HCT116 (cell line): ENCODE measurements at regions not wholly inside any gene's neighbourhood (a gene's known extent, or its start where the extent isn't known, plus 50 kb on each side); places are given as distances from the start of the nearest gene placed in this dataset.

Experiments
- ATAC-seq: fragments of 200-7000 bp; cut with Tn5 transposase; 2 replicates; pipeline ENCODE4 v1.9.1; 2020; ENCODE audit warnings: mild to moderate bottlenecking, moderate library complexity
- BruUV-seq: library from RNA; stranded (reverse); fragments of 400-500 nt; replicated peaks from 2 replicates; lab custom pipeline; 2021; lab: Mats Ljungman, UMichigan
- CTCF ChIA-PET: fragments of 300-600 bp; sonication (Branson Sonifier 250); formaldehyde crosslinking; loops from one replicate; lab custom pipeline; 2021; ENCODE audit warnings: antibody characterized with exemption; lab: Charles Lee
- POLR2A ChIA-PET: fragments of 300-600, 350-600 bp; sonication (Branson Sonifier 250); formaldehyde crosslinking; loops from one replicate; lab custom pipeline; 2021; ENCODE audit warnings: antibody characterized with exemption; lab: Charles Lee
- RAD21 ChIA-PET, 2 experiments: fragments of 300-600 bp; sonication (Branson Sonifier 250); formaldehyde crosslinking; loops; one replicate each; lab custom pipeline; 2023; ENCODE audit warnings: low total read pairs in 2 of 2; ENCODE audit not compliant: uncharacterized antibody in 2 of 2, unreplicated experiment in 2 of 2, low non-redundant PET in 1 of 2; lab: Charles Lee
- DNase-seq: peaks from one replicate; pipeline ENCODE4 v3.0.0-alpha.2; 2010; ENCODE audit warnings: low read depth, low spot score
- H2AFZ ChIP-seq: fragments of 200-600 bp; shearing (Covaris generic), sonication (generic); 2 replicates; pipeline ENCODE4 v1.6.1; 2017; ENCODE audit warnings: low read depth, mixed run types, mixed read lengths, antibody characterized with exemption, low read length; ENCODE audit not compliant: poor library complexity, severe bottlenecking
- H3K27ac ChIP-seq: 2 replicates; pipeline ENCODE4 v1.5.1; 2012; ENCODE audit warnings: low read depth, low read length
- H3K27me3 ChIP-seq: fragments of 200-600 bp; sonication (generic); 2 replicates; pipeline ENCODE4 v1.6.1; 2016; ENCODE audit warnings: mixed run types, low read length, mixed read lengths; ENCODE audit not compliant: insufficient read depth
- H3K36me3 ChIP-seq, 2 experiments: fragments of 200-500 bp in 1 of 2; fragments of 200-600 bp in 1 of 2; sonication (Bioruptor generic) in 1 of 2; sonication (generic) in 1 of 2; 2 replicates each; pipeline versions ENCODE4 v1.5.1 to v1.6.1; 2014 to 2016; ENCODE audit warnings: low read length in 2 of 2, inconsistent platforms in 1 of 2, mixed read lengths in 1 of 2, mixed run types in 1 of 2; ENCODE audit not compliant: insufficient read depth in 2 of 2, control insufficient read depth in 1 of 2
- H3K4me1 ChIP-seq, 2 experiments: fragments of 200-600 bp in 1 of 2; sonication (generic) in 1 of 2; 2 replicates each; pipeline versions ENCODE4 v1.5.1 to v1.6.1; 2012 to 2017; ENCODE audit warnings: low read length in 2 of 2, inconsistent platforms in 1 of 2, mild to moderate bottlenecking in 1 of 2, mixed read lengths in 1 of 2, mixed run types in 1 of 2, moderate library complexity in 1 of 2; ENCODE audit not compliant: insufficient read depth in 2 of 2, control insufficient read depth in 1 of 2
- H3K4me2 ChIP-seq: fragments of 200-600 bp; sonication (generic); 2 replicates; pipeline ENCODE4 v1.6.1; 2017; ENCODE audit warnings: mixed run types, low read length, mixed read lengths
- H3K4me3 ChIP-seq, 2 experiments: fragments of 200-600 bp in 1 of 2; sonication (generic) in 1 of 2; replicated peaks in 1 of 2; 2 replicates each; pipeline ENCODE4 v1.5.1; 2011 to 2016; ENCODE audit warnings: low read length in 2 of 2, control low read depth in 1 of 2, low read depth in 1 of 2, mild to moderate bottlenecking in 1 of 2, mixed read lengths in 1 of 2, mixed run types in 1 of 2
- H3K79me2 ChIP-seq: fragments of 200-600 bp; sonication (generic); 2 replicates; pipeline ENCODE4 v1.6.1; 2017; ENCODE audit warnings: mild to moderate bottlenecking, mixed run types, low read length, moderate library complexity, mixed read lengths; ENCODE audit not compliant: insufficient read depth
- H3K9ac ChIP-seq: fragments of 200-600 bp; sonication (generic); 2 replicates; pipeline ENCODE4 v1.6.1; 2016; ENCODE audit warnings: low read length, mixed read lengths
- H3K9me2 ChIP-seq: fragments of 200-600 bp; sonication (generic), shearing (Covaris generic); 2 replicates; pipeline ENCODE4 v1.6.1; 2017; ENCODE audit warnings: mixed run types, mild to moderate bottlenecking, moderate library complexity; ENCODE audit not compliant: insufficient read depth
- H3K9me3 ChIP-seq, 2 experiments: fragments of 200-500 bp in 1 of 2; fragments of 200-600 bp in 1 of 2; sonication (Bioruptor generic) in 1 of 2; sonication (generic) in 1 of 2; 2 replicates each; pipeline ENCODE4 v1.6.1; 2014 to 2017; ENCODE audit warnings: low read length in 2 of 2, mixed read lengths in 2 of 2, inconsistent platforms in 1 of 2, low read depth in 1 of 2, mild to moderate bottlenecking in 1 of 2, mixed run types in 1 of 2, moderate library complexity in 1 of 2; ENCODE audit not compliant: control insufficient read depth in 1 of 2, insufficient read depth in 1 of 2
- H4K20me1 ChIP-seq: fragments of 200-600 bp; sonication (generic), shearing (Covaris generic); 2 replicates; pipeline ENCODE4 v1.6.1; 2017; ENCODE audit warnings: mixed run types, mild to moderate bottlenecking, moderate library complexity; ENCODE audit not compliant: insufficient read depth
- CBX3 ChIP-seq: IDR thresholded peaks from 2 replicates; pipeline ENCODE4 v1.6.1; 2012; ENCODE audit warnings: low read depth
- CEBPB ChIP-seq: IDR thresholded peaks from 2 replicates; pipeline ENCODE4 v1.6.1; 2012; ENCODE audit warnings: low read depth
- EGR1 ChIP-seq: IDR thresholded peaks from 2 replicates; pipeline ENCODE4 v1.6.1; 2012; ENCODE audit warnings: low read depth
- EZH2phosphoT487 ChIP-seq: fragments of 200-600 bp; IDR thresholded peaks from 2 replicates; pipeline ENCODE4 v1.6.1; 2018; ENCODE audit warnings: antibody characterized with exemption, borderline replicate concordance
- FOSL1 ChIP-seq: IDR thresholded peaks from 2 replicates; pipeline ENCODE4 v1.6.1; 2012; ENCODE audit warnings: low read depth
- MAX ChIP-seq: IDR thresholded peaks from 2 replicates; pipeline ENCODE4 v1.6.1; 2012
- POLR2A ChIP-seq: IDR thresholded peaks from 2 replicates; pipeline ENCODE4 v1.7.0; 2011; ENCODE audit warnings: borderline replicate concordance; ENCODE audit not compliant: insufficient read depth, insufficient read length; ENCODE audit errors: extremely low read depth
- POLR2AphosphoS5 ChIP-seq: IDR thresholded peaks from 2 replicates; pipeline ENCODE4 v1.6.1; 2011; ENCODE audit warnings: mild to moderate bottlenecking, low read depth, low read length, moderate library complexity
- YY1 ChIP-seq: IDR thresholded peaks from 2 replicates; pipeline ENCODE4 v1.6.1; 2011; ENCODE audit warnings: low read length, low read depth, moderate library complexity, mild to moderate bottlenecking; ENCODE audit not compliant: insufficient replicate concordance; ENCODE audit errors: extremely low read depth
- ZFX ChIP-seq: fragments of 450-650 bp; IDR thresholded peaks from 2 replicates; pipeline ENCODE4 v1.6.1; 2017
- ZNF274 ChIP-seq: fragments of 200-500 bp; sonication (Bioruptor generic); IDR thresholded peaks from 2 replicates; pipeline ENCODE4 v1.6.1; 2014; ENCODE audit warnings: mild to moderate bottlenecking, low read depth, low read length, inconsistent platforms
- intact Hi-C: fragments of 100-400 bp; cut with micrococcal nuclease; formaldehyde crosslinking; loops from 2 replicates; pipeline ENCODE4 v1.10.0; 2022
- TF ChIP-seq, protein P1 (sequence below): IDR thresholded peaks from 2 replicates; pipeline ENCODE4 v1.6.1; 2011; ENCODE audit warnings: mild to moderate bottlenecking, low read length, moderate library complexity; ENCODE audit not compliant: insufficient replicate concordance; ENCODE audit errors: extremely low read depth
- TF ChIP-seq, protein P2 (sequence below): IDR thresholded peaks from 2 replicates; pipeline ENCODE4 v1.6.1; 2012; ENCODE audit warnings: low read depth
- TF ChIP-seq, protein P3 (sequence below), 3 experiments: fragments of 200-600 bp in 1 of 3; sonication (generic) in 1 of 3; IDR thresholded peaks in 2 of 3; conservative IDR thresholded peaks in 1 of 3; 2 replicates each; pipeline ENCODE4 v1.5.1; 2012 to 2017; ENCODE audit warnings: low read depth in 2 of 3, low read length in 2 of 3, antibody characterized with exemption in 1 of 3, borderline replicate concordance in 1 of 3, control low read depth in 1 of 3, mild to moderate bottlenecking in 1 of 3, mixed read lengths in 1 of 3, mixed run types in 1 of 3, moderate library complexity in 1 of 3; ENCODE audit not compliant: insufficient read depth in 1 of 3

- Histone ChIP-seq H3K27ac (no peak overlapping the region), H3K36me3 (no peaks in the 10 kb centered on the region), H3K9ac (no peak overlapping the region), H4K20me1 (no peaks in the 10 kb centered on the region), H3K79me2 (no peaks in the 10 kb centered on the region), H3K4me3 (no peak overlapping the region), H3K4me2 (no peak overlapping the region), H3K9me2 (no peaks in the 10 kb centered on the region), H3K4me1 (no peaks in the 10 kb centered on the region), H3K9me3 (no peaks in the 10 kb centered on the region), H3K27me3 (no peaks in the 10 kb centered on the region), H2AFZ (no peak overlapping the region)
- DNase-seq (no peak), ATAC-seq (no peak)
- no TSS peak for BruUV-seq
- CTCF ChIA-PET = no interaction called here
- intact Hi-C loops = no loop called here
- RAD21 ChIA-PET = no interaction called here
- TF ChIP-seq FOSL1 (no peak), POLR2A (no peak), ZFX (no peak), MAX (no peak), POLR2AphosphoS5 (no peak)
- TF ChIP-seq, protein P1, sequence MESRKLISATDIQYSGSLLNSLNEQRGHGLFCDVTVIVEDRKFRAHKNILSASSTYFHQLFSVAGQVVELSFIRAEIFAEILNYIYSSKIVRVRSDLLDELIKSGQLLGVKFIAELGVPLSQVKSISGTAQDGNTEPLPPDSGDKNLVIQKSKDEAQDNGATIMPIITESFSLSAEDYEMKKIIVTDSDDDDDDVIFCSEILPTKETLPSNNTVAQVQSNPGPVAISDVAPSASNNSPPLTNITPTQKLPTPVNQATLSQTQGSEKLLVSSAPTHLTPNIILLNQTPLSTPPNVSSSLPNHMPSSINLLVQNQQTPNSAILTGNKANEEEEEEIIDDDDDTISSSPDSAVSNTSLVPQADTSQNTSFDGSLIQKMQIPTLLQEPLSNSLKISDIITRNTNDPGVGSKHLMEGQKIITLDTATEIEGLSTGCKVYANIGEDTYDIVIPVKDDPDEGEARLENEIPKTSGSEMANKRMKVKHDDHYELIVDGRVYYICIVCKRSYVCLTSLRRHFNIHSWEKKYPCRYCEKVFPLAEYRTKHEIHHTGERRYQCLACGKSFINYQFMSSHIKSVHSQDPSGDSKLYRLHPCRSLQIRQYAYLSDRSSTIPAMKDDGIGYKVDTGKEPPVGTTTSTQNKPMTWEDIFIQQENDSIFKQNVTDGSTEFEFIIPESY = no peak
- POLR2A ChIA-PET = no interaction called here
These were observed 183.1 kb upstream of the CITED2 start for GRCh38 chr6:139557547-139557946.

DNA sequence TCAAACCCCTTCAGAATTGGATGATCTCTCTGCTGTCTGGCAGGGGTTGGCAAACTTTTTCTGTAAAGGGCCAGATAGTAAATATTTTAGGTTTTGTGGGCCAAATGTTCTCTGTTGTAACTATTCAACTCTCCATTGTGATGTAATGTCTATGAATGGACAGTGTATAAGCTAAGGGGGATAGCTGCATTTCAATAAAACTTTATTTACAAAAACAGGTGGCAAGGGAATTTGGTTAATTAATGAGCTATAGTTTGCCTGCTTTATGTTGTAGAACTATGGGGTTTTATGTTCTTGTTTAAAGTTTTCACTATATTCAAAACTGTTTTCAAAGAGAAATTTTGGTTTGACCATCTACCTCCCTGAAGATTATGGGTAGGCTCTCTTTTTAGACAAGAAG lies 182.1 kb upstream of the CITED2 start:
- Histone ChIP-seq H3K4me1 (no peaks in the 10 kb centered on the region), H3K27ac (no peak overlapping the region), H3K27me3 (no peaks in the 10 kb centered on the region), H3K79me2 (no peaks in the 10 kb centered on the region), H3K36me3 (no peaks in the 10 kb centered on the region), H3K9me3 (no peaks in the 10 kb centered on the region), H3K4me2 (no peak overlapping the region), H4K20me1 (no peaks in the 10 kb centered on the region), H3K9ac (no peak overlapping the region), H3K9me2 (no peaks in the 10 kb centered on the region), H3K4me3 (no peak overlapping the region), H2AFZ (no peak overlapping the region)
- intact Hi-C loops = no loop called here
- ChIA-PET POLR2A (no interaction called here), RAD21 (no interaction called here), CTCF (no interaction called here)
- ATAC-seq (no peak), DNase-seq (no peak)
- BruUV-seq = no TSS peak
- no peak for TF ChIP-seq CEBPB
- TF ChIP-seq, protein P2, sequence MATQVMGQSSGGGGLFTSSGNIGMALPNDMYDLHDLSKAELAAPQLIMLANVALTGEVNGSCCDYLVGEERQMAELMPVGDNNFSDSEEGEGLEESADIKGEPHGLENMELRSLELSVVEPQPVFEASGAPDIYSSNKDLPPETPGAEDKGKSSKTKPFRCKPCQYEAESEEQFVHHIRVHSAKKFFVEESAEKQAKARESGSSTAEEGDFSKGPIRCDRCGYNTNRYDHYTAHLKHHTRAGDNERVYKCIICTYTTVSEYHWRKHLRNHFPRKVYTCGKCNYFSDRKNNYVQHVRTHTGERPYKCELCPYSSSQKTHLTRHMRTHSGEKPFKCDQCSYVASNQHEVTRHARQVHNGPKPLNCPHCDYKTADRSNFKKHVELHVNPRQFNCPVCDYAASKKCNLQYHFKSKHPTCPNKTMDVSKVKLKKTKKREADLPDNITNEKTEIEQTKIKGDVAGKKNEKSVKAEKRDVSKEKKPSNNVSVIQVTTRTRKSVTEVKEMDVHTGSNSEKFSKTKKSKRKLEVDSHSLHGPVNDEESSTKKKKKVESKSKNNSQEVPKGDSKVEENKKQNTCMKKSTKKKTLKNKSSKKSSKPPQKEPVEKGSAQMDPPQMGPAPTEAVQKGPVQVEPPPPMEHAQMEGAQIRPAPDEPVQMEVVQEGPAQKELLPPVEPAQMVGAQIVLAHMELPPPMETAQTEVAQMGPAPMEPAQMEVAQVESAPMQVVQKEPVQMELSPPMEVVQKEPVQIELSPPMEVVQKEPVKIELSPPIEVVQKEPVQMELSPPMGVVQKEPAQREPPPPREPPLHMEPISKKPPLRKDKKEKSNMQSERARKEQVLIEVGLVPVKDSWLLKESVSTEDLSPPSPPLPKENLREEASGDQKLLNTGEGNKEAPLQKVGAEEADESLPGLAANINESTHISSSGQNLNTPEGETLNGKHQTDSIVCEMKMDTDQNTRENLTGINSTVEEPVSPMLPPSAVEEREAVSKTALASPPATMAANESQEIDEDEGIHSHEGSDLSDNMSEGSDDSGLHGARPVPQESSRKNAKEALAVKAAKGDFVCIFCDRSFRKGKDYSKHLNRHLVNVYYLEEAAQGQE = no peak
- no peak for TF ChIP-seq ZNF274
- TF ChIP-seq, protein P3, sequence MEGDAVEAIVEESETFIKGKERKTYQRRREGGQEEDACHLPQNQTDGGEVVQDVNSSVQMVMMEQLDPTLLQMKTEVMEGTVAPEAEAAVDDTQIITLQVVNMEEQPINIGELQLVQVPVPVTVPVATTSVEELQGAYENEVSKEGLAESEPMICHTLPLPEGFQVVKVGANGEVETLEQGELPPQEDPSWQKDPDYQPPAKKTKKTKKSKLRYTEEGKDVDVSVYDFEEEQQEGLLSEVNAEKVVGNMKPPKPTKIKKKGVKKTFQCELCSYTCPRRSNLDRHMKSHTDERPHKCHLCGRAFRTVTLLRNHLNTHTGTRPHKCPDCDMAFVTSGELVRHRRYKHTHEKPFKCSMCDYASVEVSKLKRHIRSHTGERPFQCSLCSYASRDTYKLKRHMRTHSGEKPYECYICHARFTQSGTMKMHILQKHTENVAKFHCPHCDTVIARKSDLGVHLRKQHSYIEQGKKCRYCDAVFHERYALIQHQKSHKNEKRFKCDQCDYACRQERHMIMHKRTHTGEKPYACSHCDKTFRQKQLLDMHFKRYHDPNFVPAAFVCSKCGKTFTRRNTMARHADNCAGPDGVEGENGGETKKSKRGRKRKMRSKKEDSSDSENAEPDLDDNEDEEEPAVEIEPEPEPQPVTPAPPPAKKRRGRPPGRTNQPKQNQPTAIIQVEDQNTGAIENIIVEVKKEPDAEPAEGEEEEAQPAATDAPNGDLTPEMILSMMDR (IDR thresholded peaks at IDR 0.05 in 2 of 3, conservative IDR thresholded peaks at IDR 0.05 in 1 of 3; ENCODE audit: borderline replicate concordance in 1 of 3, insufficient read depth in 1 of 3, low read depth in 2 of 3, low read length in 2 of 3) = no peak
- no peak for TF ChIP-seq EGR1
- no peak for TF ChIP-seq YY1
- no peak for TF ChIP-seq CBX3
- no peak for TF ChIP-seq EZH2phosphoT487
